DND-41 (cell line): ENCODE measurements at regions not wholly inside any gene's neighbourhood (a gene's known extent, or its start where the extent isn't known, plus 50 kb on each side); places are given as distances from the start of the nearest gene placed in this dataset.

Source experiments
- ATAC-seq: fragments of 200-7000 bp; cut with Tn5 transposase; 3 replicates; pipeline ENCODE4 v1.9.1; 2021; ENCODE audit warnings: low read depth; ENCODE audit not compliant: insufficient read depth
- DNase-seq: peaks from one replicate; pipeline ENCODE4 v3.0.0-alpha.2; 2020
- H2AFZ ChIP-seq: 2 replicates; pipeline ENCODE4 v1.6.0; 2012; ENCODE audit warnings: low read depth, low read length
- H3K27ac ChIP-seq: 2 replicates; pipeline ENCODE4 v1.5.1; 2012; ENCODE audit warnings: low read length, inconsistent platforms
- H3K27me3 ChIP-seq: fragments of 200-600 bp; sonication (generic); 2 replicates; pipeline ENCODE4 v1.6.0; 2012; ENCODE audit warnings: low read length, mild to moderate bottlenecking, inconsistent platforms; ENCODE audit not compliant: insufficient read depth, poor library complexity
- H3K36me3 ChIP-seq: 2 replicates; pipeline ENCODE4 v1.5.1; 2012; ENCODE audit warnings: low read length, inconsistent platforms; ENCODE audit not compliant: insufficient read depth
- H3K4me1 ChIP-seq: 2 replicates; pipeline ENCODE4 v1.5.1; 2012; ENCODE audit warnings: mild to moderate bottlenecking, low read length; ENCODE audit not compliant: insufficient read depth
- H3K4me2 ChIP-seq: 2 replicates; pipeline ENCODE4 v1.6.0; 2012; ENCODE audit warnings: mild to moderate bottlenecking, moderate library complexity, low read length, inconsistent platforms; ENCODE audit not compliant: insufficient read depth
- H3K4me3 ChIP-seq, 2 experiments: fragments of 200-600 bp in 1 of 2; shearing (Covaris generic) in 1 of 2; 2 replicates each; pipeline ENCODE4 v1.5.1; 2012 to 2016; ENCODE audit warnings: inconsistent platforms in 2 of 2, low read length in 2 of 2, mild to moderate bottlenecking in 2 of 2, low read depth in 1 of 2, moderate library complexity in 1 of 2
- H3K79me2 ChIP-seq: 2 replicates; pipeline ENCODE4 v1.6.0; 2012; ENCODE audit warnings: low read length, inconsistent platforms; ENCODE audit not compliant: insufficient read depth
- H3K9ac ChIP-seq: 2 replicates; pipeline ENCODE4 v1.6.0; 2012; ENCODE audit warnings: low read depth, mild to moderate bottlenecking, inconsistent platforms, low read length, moderate library complexity
- H3K9me3 ChIP-seq: 2 replicates; pipeline ENCODE4 v1.5.1; 2012; ENCODE audit warnings: low read length, moderate library complexity, mild to moderate bottlenecking, inconsistent platforms; ENCODE audit not compliant: insufficient read depth, severe bottlenecking
- H4K20me1 ChIP-seq: 2 replicates; pipeline ENCODE4 v1.6.0; 2012; ENCODE audit warnings: low read length; ENCODE audit not compliant: insufficient read depth
- EZH2 ChIP-seq: IDR thresholded peaks from 3 replicates; pipeline ENCODE4 v1.6.1; 2012; ENCODE audit warnings: borderline replicate concordance, low read depth, mild to moderate bottlenecking, moderate library complexity, low read length, inconsistent platforms; ENCODE audit not compliant: severe bottlenecking
- TF ChIP-seq, protein P1 (sequence below): IDR thresholded peaks from 2 replicates; pipeline ENCODE4 v1.5.1; 2012; ENCODE audit warnings: borderline replicate concordance, low read length, moderate library complexity, mild to moderate bottlenecking; ENCODE audit not compliant: poor library complexity, severe bottlenecking; ENCODE audit errors: extremely low read depth

DNA sequence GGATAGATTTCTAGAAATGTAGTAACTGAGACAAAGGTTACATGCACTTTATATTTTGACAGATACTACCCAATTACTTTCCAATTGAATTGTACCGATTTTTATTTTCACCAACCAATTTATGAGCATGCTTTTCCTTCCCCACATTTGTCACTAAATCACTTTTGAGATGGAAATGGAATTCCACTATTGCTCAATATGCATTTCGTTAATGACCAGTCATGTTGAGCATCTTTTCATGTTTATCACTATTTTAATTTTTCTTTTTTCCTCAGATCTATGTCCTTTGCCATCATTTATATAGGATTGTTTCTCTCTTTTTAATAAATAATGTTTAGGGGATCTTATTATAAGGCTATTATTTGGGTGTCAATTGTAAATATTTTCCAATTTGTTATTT, 102.8 kb upstream of the SMIM36 start:
- no peak for TF ChIP-seq EZH2
- H3K27me3 ChIP-seq, result no peaks in the 10 kb centered on the region
- H3K79me2 ChIP-seq, result no peaks in the 10 kb centered on the region
- H3K9me3 ChIP-seq, result no peaks in the 10 kb centered on the region
- H4K20me1 ChIP-seq, result no peaks in the 10 kb centered on the region
- H3K27ac ChIP-seq, result no peak overlapping the region
- H3K36me3 ChIP-seq, result no peaks in the 10 kb centered on the region
- no peaks in the 10 kb centered on the region for H3K4me1 ChIP-seq
- ATAC-seq (no peak), DNase-seq (no peak)
- no peak overlapping the region for H3K4me2 ChIP-seq
- no peak overlapping the region for H3K9ac ChIP-seq
- H2AFZ ChIP-seq, result no peak overlapping the region
- H3K4me3 ChIP-seq, result no peak overlapping the region

- no peak overlapping the region for H3K4me3 ChIP-seq
- H3K27me3 ChIP-seq, result no peaks in the 10 kb centered on the region
- ATAC-seq (no peak), DNase-seq (no peak)
- peaks cover 9% of the 10 kb centered on the region for H3K4me1 ChIP-seq
- no peak overlapping the region for H3K4me2 ChIP-seq
- H2AFZ ChIP-seq, result no peak overlapping the region
- no peak overlapping the region for H3K9ac ChIP-seq
- no peak for TF ChIP-seq EZH2
- TF ChIP-seq, protein P1, sequence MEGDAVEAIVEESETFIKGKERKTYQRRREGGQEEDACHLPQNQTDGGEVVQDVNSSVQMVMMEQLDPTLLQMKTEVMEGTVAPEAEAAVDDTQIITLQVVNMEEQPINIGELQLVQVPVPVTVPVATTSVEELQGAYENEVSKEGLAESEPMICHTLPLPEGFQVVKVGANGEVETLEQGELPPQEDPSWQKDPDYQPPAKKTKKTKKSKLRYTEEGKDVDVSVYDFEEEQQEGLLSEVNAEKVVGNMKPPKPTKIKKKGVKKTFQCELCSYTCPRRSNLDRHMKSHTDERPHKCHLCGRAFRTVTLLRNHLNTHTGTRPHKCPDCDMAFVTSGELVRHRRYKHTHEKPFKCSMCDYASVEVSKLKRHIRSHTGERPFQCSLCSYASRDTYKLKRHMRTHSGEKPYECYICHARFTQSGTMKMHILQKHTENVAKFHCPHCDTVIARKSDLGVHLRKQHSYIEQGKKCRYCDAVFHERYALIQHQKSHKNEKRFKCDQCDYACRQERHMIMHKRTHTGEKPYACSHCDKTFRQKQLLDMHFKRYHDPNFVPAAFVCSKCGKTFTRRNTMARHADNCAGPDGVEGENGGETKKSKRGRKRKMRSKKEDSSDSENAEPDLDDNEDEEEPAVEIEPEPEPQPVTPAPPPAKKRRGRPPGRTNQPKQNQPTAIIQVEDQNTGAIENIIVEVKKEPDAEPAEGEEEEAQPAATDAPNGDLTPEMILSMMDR, result no peak
- H3K27ac ChIP-seq, result no peak overlapping the region
- no peaks in the 10 kb centered on the region for H4K20me1 ChIP-seq
- H3K79me2 ChIP-seq, result no peaks in the 10 kb centered on the region
- H3K9me3 ChIP-seq, result no peaks in the 10 kb centered on the region
- no peaks in the 10 kb centered on the region for H3K36me3 ChIP-seq
Observed at GRCh38 chr17:55612691-55613141, 101.5 kb upstream of the SMIM36 start.

GRCh38 chr17:55607731-55608341, 96.6 kb upstream of the SMIM36 start:
- Histone ChIP-seq H3K9me3 (no peaks in the 10 kb centered on the region), H3K4me1 (peaks cover 16% of the 10 kb centered on the region), H3K4me3 (no peak overlapping the region), H2AFZ (no peak overlapping the region), H3K4me2 (no peak overlapping the region), H3K27me3 (peaks cover 5% of the 10 kb centered on the region), H3K27ac (no peak overlapping the region), H3K9ac (no peak overlapping the region), H3K36me3 (no peaks in the 10 kb centered on the region), H4K20me1 (no peaks in the 10 kb centered on the region), H3K79me2 (no peaks in the 10 kb centered on the region)
- TF ChIP-seq, protein P1, result no peak
- no peak for TF ChIP-seq EZH2
- ATAC-seq, result peak; percentile 66; the same call in 2 of the 3 replicates
- DNase-seq, result peak; percentile 44

GRCh38 chr17:55606488-55606815, 95.2 kb upstream of the SMIM36 start:
- no peaks in the 10 kb centered on the region for H3K9me3 ChIP-seq
- no peak overlapping the region for H3K4me2 ChIP-seq
- H4K20me1 ChIP-seq, result no peaks in the 10 kb centered on the region
- no peak for ATAC-seq
- no peaks in the 10 kb centered on the region for H3K36me3 ChIP-seq
- H2AFZ ChIP-seq, result no peak overlapping the region
- DNase-seq, result no peak
- peaks cover 5% of the 10 kb centered on the region for H3K27me3 ChIP-seq
- H3K79me2 ChIP-seq, result no peaks in the 10 kb centered on the region
- H3K4me3 ChIP-seq, result no peak overlapping the region
- H3K4me1 ChIP-seq, result peaks cover 16% of the 10 kb centered on the region
- TF ChIP-seq, protein P1, result no peak
- no peak for TF ChIP-seq EZH2
- no peak overlapping the region for H3K9ac ChIP-seq
- H3K27ac ChIP-seq, result no peak overlapping the region
